HL-60 (cell line): ENCODE measurements at regions not wholly inside any gene's neighbourhood (a gene's known extent, or its start where the extent isn't known, plus 50 kb on each side); places are given as distances from the start of the nearest gene placed in this dataset.

ENCODE experiments used
- GABPA ChIP-seq: IDR thresholded peaks from 2 replicates; pipeline ENCODE4 v1.6.1; 2012; ENCODE audit warnings: low read depth
- POLR2AphosphoS5 ChIP-seq: IDR thresholded peaks from 2 replicates; pipeline ENCODE4 v1.6.1; 2012; ENCODE audit warnings: low read depth
- SPI1 ChIP-seq: IDR thresholded peaks from 2 replicates; pipeline ENCODE4 v1.6.1; 2012; ENCODE audit warnings: low read depth, mild to moderate bottlenecking, borderline replicate concordance
- TF ChIP-seq, protein P1 (sequence below): IDR thresholded peaks from one replicate; pipeline ENCODE4 v1.5.1; 2011; ENCODE audit warnings: low read length, control low read depth, inconsistent platforms; ENCODE audit not compliant: insufficient read depth
- TF ChIP-seq, protein P2 (sequence below): IDR thresholded peaks from 2 replicates; pipeline ENCODE4 v1.6.1; 2012; ENCODE audit warnings: low read depth; ENCODE audit not compliant: insufficient replicate concordance

DNA sequence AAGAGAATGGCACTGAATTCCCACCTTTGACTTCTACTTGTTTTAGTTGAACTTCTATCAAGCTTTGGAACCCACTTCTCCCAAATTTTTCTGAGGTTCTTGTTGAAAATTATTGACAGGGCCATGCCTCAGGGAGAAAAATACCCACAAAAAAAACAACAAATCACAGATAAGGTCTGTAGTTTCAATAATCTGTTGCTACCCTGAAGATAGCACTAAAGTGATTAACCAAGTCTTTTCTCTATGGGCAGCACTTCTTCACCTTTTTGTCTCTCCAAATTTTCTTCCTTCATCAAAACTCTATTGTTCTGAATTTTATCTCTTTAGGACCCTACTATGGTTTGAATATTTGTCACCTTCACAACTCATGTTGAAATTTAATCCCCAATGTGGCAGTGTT lies 154.3 kb upstream of the FGF10 start:
- TF ChIP-seq POLR2AphosphoS5 (no peak), SPI1 (no peak), GABPA (no peak)
- TF ChIP-seq, protein P1, sequence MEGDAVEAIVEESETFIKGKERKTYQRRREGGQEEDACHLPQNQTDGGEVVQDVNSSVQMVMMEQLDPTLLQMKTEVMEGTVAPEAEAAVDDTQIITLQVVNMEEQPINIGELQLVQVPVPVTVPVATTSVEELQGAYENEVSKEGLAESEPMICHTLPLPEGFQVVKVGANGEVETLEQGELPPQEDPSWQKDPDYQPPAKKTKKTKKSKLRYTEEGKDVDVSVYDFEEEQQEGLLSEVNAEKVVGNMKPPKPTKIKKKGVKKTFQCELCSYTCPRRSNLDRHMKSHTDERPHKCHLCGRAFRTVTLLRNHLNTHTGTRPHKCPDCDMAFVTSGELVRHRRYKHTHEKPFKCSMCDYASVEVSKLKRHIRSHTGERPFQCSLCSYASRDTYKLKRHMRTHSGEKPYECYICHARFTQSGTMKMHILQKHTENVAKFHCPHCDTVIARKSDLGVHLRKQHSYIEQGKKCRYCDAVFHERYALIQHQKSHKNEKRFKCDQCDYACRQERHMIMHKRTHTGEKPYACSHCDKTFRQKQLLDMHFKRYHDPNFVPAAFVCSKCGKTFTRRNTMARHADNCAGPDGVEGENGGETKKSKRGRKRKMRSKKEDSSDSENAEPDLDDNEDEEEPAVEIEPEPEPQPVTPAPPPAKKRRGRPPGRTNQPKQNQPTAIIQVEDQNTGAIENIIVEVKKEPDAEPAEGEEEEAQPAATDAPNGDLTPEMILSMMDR = no peak
- TF ChIP-seq, protein P2, sequence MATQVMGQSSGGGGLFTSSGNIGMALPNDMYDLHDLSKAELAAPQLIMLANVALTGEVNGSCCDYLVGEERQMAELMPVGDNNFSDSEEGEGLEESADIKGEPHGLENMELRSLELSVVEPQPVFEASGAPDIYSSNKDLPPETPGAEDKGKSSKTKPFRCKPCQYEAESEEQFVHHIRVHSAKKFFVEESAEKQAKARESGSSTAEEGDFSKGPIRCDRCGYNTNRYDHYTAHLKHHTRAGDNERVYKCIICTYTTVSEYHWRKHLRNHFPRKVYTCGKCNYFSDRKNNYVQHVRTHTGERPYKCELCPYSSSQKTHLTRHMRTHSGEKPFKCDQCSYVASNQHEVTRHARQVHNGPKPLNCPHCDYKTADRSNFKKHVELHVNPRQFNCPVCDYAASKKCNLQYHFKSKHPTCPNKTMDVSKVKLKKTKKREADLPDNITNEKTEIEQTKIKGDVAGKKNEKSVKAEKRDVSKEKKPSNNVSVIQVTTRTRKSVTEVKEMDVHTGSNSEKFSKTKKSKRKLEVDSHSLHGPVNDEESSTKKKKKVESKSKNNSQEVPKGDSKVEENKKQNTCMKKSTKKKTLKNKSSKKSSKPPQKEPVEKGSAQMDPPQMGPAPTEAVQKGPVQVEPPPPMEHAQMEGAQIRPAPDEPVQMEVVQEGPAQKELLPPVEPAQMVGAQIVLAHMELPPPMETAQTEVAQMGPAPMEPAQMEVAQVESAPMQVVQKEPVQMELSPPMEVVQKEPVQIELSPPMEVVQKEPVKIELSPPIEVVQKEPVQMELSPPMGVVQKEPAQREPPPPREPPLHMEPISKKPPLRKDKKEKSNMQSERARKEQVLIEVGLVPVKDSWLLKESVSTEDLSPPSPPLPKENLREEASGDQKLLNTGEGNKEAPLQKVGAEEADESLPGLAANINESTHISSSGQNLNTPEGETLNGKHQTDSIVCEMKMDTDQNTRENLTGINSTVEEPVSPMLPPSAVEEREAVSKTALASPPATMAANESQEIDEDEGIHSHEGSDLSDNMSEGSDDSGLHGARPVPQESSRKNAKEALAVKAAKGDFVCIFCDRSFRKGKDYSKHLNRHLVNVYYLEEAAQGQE = no peak
